A549 (cell line): ENCODE measurements at regions not wholly inside any gene's neighbourhood (a gene's known extent, or its start where the extent isn't known, plus 50 kb on each side); places are given as distances from the start of the nearest gene placed in this dataset.

Source experiments
- ATAC-seq, 2 experiments: fragments of 200-7000 bp in 1 of 2; fragments of >200 bp in 1 of 2; cut with Nextera tagmentation in 1 of 2; cut with Tn5 transposase in 1 of 2; 3 replicates each; pipeline versions ENCODE4 v1.8.0 to v1.9.1; 2018 to 2020; ENCODE audit warnings: mild to moderate bottlenecking in 1 of 2, moderate library complexity in 1 of 2
- CTCF ChIA-PET: fragments of 300-600 bp; sonication (Branson Sonifier 250); formaldehyde crosslinking; extraction: SDS; loops from one replicate; lab custom pipeline; 2021; ENCODE audit warnings: antibody characterized with exemption, inconsistent platforms; lab: Yijun Ruan, JAX
- POLR2A ChIA-PET: fragments of 350-600 bp; formaldehyde crosslinking; extraction: SDS; loops from one replicate; lab custom pipeline; 2021; ENCODE audit warnings: antibody characterized with exemption, inconsistent platforms; lab: Yijun Ruan, JAX
- DNase-seq, 2 experiments: peaks; one replicate each; pipeline versions ENCODE4 v3.0.0 to v3.0.0-alpha.2; 2011 to 2016; ENCODE audit warnings: low read depth in 1 of 2, low spot score in 1 of 2
- FAIRE-seq: peaks from 2 replicates; lab custom pipeline; 2011; peaks lifted over from hg19 to GRCh38; lab: Jason Lieb, UNC
- H3K27ac ChIP-seq, 2 experiments: fragments of >200 bp; sonication (Bioruptor Twin); formaldehyde crosslinking; 3 replicates each; pipeline ENCODE4 v1.5.1; 2016 to 2017
- H3K4me1 ChIP-seq: fragments of >200 bp; sonication (Bioruptor Twin); formaldehyde crosslinking; 3 replicates; pipeline ENCODE4 v1.6.1; 2016
- H3K4me2 ChIP-seq: fragments of >200 bp; sonication (Bioruptor Twin); formaldehyde crosslinking; 3 replicates; pipeline ENCODE4 v1.6.1; 2016
- H3K4me3 ChIP-seq: fragments of >200 bp; sonication (Bioruptor Twin); formaldehyde crosslinking; 3 replicates; pipeline ENCODE4 v1.5.1; 2016
- H3K9me3 ChIP-seq: fragments of >200 bp; sonication (Bioruptor Twin); formaldehyde crosslinking; 3 replicates; pipeline ENCODE4 v1.6.1; 2016
- BHLHE40 ChIP-seq: IDR thresholded peaks from 2 replicates; pipeline ENCODE4 v1.6.1; 2012; ENCODE audit warnings: low read depth, low read length, inconsistent platforms
- CEBPB ChIP-seq, 2 experiments: fragments of >200 bp in 1 of 2; sonication (Bioruptor Twin) in 1 of 2; formaldehyde crosslinking in 1 of 2; IDR thresholded peaks; 2 replicates each; pipeline ENCODE4 v1.6.1; 2012 to 2016
- CHD2 ChIP-seq: fragments of 150-350 bp; IDR thresholded peaks from 2 replicates; pipeline ENCODE4 v1.6.1; 2014; ENCODE audit warnings: low read length; ENCODE audit not compliant: partially characterized antibody
- ESRRA ChIP-seq: fragments of 150-350 bp; IDR thresholded peaks from 2 replicates; pipeline ENCODE4 v1.6.1; 2014; ENCODE audit warnings: mild to moderate bottlenecking, low read length, borderline replicate concordance
- HDAC2 ChIP-seq: fragments of 200-600 bp; sonication (generic); IDR thresholded peaks from 2 replicates; pipeline ENCODE4 v1.6.1; 2016
- HOXA7 ChIP-seq: fragments of 250-450 bp; sonication (Bioruptor Pico); IDR thresholded peaks from 2 replicates; pipeline ENCODE4 v1.5.0; 2020; ENCODE audit warnings: mild to moderate bottlenecking, moderate library complexity
- HOXB5 ChIP-seq: fragments of 250-450 bp; sonication (Bioruptor Pico); IDR thresholded peaks from 2 replicates; pipeline ENCODE4 v1.5.0; 2020; ENCODE audit warnings: mild to moderate bottlenecking, moderate library complexity
- JUN ChIP-seq, 2 experiments: fragments of >200 bp; sonication (Bioruptor Twin); formaldehyde crosslinking; IDR thresholded peaks; 2 replicates in 1 of 2; 3 replicates in 1 of 2; pipeline ENCODE4 v1.6.1; 2016 to 2017
- JUNB ChIP-seq: fragments of >200 bp; sonication (Bioruptor Twin); formaldehyde crosslinking; IDR thresholded peaks from 2 replicates; pipeline ENCODE4 v1.6.1; 2016
- KDM1A ChIP-seq: fragments of 200-600 bp; sonication (generic); IDR thresholded peaks from 2 replicates; pipeline ENCODE4 v1.6.1; 2016; ENCODE audit warnings: low read depth, mild to moderate bottlenecking
- KDM5A ChIP-seq: fragments of 200-600 bp; sonication (generic); IDR thresholded peaks from 2 replicates; pipeline ENCODE4 v1.6.1; 2016; ENCODE audit warnings: antibody characterized with exemption, mild to moderate bottlenecking
- MAZ ChIP-seq: fragments of 150-350 bp; IDR thresholded peaks from 2 replicates; pipeline ENCODE4 v1.6.1; 2014; ENCODE audit warnings: antibody characterized with exemption, low read depth, low read length, borderline replicate concordance
- MYC ChIP-seq: IDR thresholded peaks from 2 replicates; pipeline ENCODE4 v1.6.1; 2012; ENCODE audit warnings: mild to moderate bottlenecking, inconsistent platforms, low read length, improper control_type of control experiment, borderline replicate concordance
- NR3C1 ChIP-seq: fragments of >200 bp; sonication (Bioruptor Twin); formaldehyde crosslinking; IDR thresholded peaks from 3 replicates; pipeline ENCODE4 v1.6.1; 2017
- PHF8 ChIP-seq: fragments of 200-600 bp; sonication (generic); IDR thresholded peaks from 2 replicates; pipeline ENCODE4 v1.6.1; 2016; ENCODE audit warnings: low read depth, mild to moderate bottlenecking, antibody characterized with exemption, moderate library complexity, borderline replicate concordance
- POLR2AphosphoS2 ChIP-seq: conservative IDR thresholded peaks from 2 replicates; pipeline ENCODE4 v1.6.1; 2012; ENCODE audit warnings: low read length, improper control_type of control experiment, inconsistent platforms
- RARB ChIP-seq: fragments of 250-450 bp; sonication (Bioruptor Pico); IDR thresholded peaks from 2 replicates; pipeline ENCODE4 v1.8.0; 2021; ENCODE audit warnings: mild to moderate bottlenecking, moderate library complexity
- RCOR1 ChIP-seq: fragments of 150-350 bp; IDR thresholded peaks from 2 replicates; pipeline ENCODE4 v1.6.1; 2014; ENCODE audit warnings: antibody characterized with exemption, low read length, low read depth
- RNF2 ChIP-seq: fragments of 200-600 bp; sonication (generic); IDR thresholded peaks from 2 replicates; pipeline ENCODE4 v1.6.1; 2016; ENCODE audit warnings: low read depth, mild to moderate bottlenecking, antibody characterized with exemption, moderate library complexity, borderline replicate concordance
- TP53 ChIP-seq: fragments of 250-450 bp; sonication (Bioruptor Pico); IDR thresholded peaks from 2 replicates; pipeline ENCODE4 v1.5.0; 2021; ENCODE audit warnings: mild to moderate bottlenecking, moderate library complexity
- ZNF302 ChIP-seq: fragments of 250-450 bp; sonication (Bioruptor Pico); IDR thresholded peaks from 2 replicates; pipeline ENCODE4 v1.9.0; 2021; ENCODE audit warnings: inconsistent platforms, mild to moderate bottlenecking, moderate library complexity
- WGBS: methylation state at CpG from one replicate; pipeline ENCODE4 v1.1.6; 2017; ENCODE audit errors: missing lambda C conversion rate; 5-methylcytosine and 5-hydroxymethylcytosine counted together
- TF ChIP-seq, protein P1 (sequence below): fragments of >200 bp; sonication (Bioruptor Twin); formaldehyde crosslinking; IDR thresholded peaks from 2 replicates; pipeline ENCODE4 v1.6.1; 2016
- TF ChIP-seq, protein P2 (sequence below): fragments of >200 bp; sonication (Bioruptor Twin); formaldehyde crosslinking; IDR thresholded peaks from 3 replicates; pipeline ENCODE4 v1.5.1; 2016
- TF ChIP-seq, protein P3 (sequence below): fragments of 450-650 bp; IDR thresholded peaks from 2 replicates; pipeline ENCODE4 v1.6.1; 2014; ENCODE audit warnings: antibody characterized with exemption
- TF ChIP-seq, protein P4 (sequence below): fragments of 250-450 bp; sonication (Bioruptor Pico); IDR thresholded peaks from 2 replicates; pipeline ENCODE4 v1.5.0; 2021; ENCODE audit warnings: mild to moderate bottlenecking, moderate library complexity, borderline replicate concordance
- TF ChIP-seq, protein P5 (sequence below): fragments of 250-450 bp; sonication (Bioruptor Pico); IDR thresholded peaks from 2 replicates; pipeline ENCODE4 v1.5.0; 2020; ENCODE audit warnings: low read depth, mild to moderate bottlenecking, moderate library complexity

DNA sequence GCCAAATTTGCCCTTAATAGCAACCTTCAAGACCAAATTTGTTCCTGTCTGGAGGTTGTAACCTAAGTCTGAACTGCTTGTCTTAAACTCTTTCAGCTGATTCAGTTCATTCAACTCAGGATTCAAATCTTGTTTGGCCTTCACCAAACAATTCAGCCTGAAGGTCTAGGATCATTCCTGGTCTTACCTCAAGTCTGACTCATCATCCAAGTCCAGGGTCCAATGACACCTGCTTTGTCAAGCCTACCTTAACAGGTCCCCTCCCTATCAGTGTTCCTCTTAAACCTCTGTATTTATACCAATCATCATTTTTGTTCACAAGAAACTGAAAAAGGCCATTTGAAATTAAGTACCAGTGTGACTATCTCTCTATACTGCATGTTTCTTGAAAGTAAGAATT, 237.8 kb downstream of the PPP1R2C start:
- H3K9me3 ChIP-seq, result no peaks in the 10 kb centered on the region
- ChIA-PET POLR2A (no interaction called here), CTCF (no interaction called here)
- DNase-seq (no peak), FAIRE-seq (no peak), ATAC-seq (no peak)
- TF ChIP-seq RCOR1 (no peak), HDAC2 (no peak), MYC (no peak), CHD2 (no peak)
- TF ChIP-seq, protein P1, sequence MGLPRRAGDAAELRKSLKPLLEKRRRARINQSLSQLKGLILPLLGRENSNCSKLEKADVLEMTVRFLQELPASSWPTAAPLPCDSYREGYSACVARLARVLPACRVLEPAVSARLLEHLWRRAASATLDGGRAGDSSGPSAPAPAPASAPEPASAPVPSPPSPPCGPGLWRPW, result no peak
- TF ChIP-seq, protein P2, sequence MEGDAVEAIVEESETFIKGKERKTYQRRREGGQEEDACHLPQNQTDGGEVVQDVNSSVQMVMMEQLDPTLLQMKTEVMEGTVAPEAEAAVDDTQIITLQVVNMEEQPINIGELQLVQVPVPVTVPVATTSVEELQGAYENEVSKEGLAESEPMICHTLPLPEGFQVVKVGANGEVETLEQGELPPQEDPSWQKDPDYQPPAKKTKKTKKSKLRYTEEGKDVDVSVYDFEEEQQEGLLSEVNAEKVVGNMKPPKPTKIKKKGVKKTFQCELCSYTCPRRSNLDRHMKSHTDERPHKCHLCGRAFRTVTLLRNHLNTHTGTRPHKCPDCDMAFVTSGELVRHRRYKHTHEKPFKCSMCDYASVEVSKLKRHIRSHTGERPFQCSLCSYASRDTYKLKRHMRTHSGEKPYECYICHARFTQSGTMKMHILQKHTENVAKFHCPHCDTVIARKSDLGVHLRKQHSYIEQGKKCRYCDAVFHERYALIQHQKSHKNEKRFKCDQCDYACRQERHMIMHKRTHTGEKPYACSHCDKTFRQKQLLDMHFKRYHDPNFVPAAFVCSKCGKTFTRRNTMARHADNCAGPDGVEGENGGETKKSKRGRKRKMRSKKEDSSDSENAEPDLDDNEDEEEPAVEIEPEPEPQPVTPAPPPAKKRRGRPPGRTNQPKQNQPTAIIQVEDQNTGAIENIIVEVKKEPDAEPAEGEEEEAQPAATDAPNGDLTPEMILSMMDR, result no peak
- TF ChIP-seq, protein P3, sequence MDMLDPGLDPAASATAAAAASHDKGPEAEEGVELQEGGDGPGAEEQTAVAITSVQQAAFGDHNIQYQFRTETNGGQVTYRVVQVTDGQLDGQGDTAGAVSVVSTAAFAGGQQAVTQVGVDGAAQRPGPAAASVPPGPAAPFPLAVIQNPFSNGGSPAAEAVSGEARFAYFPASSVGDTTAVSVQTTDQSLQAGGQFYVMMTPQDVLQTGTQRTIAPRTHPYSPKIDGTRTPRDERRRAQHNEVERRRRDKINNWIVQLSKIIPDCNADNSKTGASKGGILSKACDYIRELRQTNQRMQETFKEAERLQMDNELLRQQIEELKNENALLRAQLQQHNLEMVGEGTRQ, result no peak
- no peak overlapping the region for H3K4me3 ChIP-seq
- H3K27ac ChIP-seq, result no peak overlapping the region
- no peak overlapping the region for H3K4me2 ChIP-seq
- no peaks in the 10 kb centered on the region for H3K4me1 ChIP-seq

DNA sequence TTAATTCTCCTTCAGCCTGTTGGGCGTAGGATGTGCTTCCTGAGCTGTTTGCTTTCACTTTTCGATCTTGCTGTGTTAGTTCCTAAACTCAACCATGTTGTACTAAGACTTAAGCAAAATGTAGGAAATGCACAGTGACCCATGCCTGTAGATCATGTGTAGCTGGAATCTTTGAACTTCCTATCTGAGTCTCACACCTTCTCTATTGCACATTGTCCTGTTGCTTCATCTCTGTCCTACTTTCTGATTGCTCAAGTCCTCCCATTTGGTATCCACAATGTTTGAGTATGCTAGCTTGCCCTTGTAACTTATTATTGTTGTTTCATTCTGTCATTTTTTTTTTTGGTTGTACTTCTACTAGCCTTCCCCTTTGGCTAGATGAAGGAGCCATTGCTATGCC, 239.6 kb downstream of the PPP1R2C start:
- ATAC-seq (no peak), DNase-seq (no peak), FAIRE-seq (no peak)
- Histone ChIP-seq H3K27ac (no peak overlapping the region), H3K9me3 (no peaks in the 10 kb centered on the region), H3K4me1 (no peaks in the 10 kb centered on the region), H3K4me2 (no peak overlapping the region), H3K4me3 (no peak overlapping the region)
- POLR2A ChIA-PET, result no interaction called here
- CTCF ChIA-PET, result no interaction called here
- TF ChIP-seq KDM5A (no peak), MAZ (no peak), HDAC2 (no peak), JUN (IDR thresholded peaks at IDR 0.05) (no peak), TP53 (no peak), HOXA7 (no peak), NR3C1 (no peak), RNF2 (no peak), MYC (no peak), JUNB (no peak), PHF8 (no peak), ZNF302 (CRISPR knock-in tag) (no peak)
- TF ChIP-seq, protein P4, sequence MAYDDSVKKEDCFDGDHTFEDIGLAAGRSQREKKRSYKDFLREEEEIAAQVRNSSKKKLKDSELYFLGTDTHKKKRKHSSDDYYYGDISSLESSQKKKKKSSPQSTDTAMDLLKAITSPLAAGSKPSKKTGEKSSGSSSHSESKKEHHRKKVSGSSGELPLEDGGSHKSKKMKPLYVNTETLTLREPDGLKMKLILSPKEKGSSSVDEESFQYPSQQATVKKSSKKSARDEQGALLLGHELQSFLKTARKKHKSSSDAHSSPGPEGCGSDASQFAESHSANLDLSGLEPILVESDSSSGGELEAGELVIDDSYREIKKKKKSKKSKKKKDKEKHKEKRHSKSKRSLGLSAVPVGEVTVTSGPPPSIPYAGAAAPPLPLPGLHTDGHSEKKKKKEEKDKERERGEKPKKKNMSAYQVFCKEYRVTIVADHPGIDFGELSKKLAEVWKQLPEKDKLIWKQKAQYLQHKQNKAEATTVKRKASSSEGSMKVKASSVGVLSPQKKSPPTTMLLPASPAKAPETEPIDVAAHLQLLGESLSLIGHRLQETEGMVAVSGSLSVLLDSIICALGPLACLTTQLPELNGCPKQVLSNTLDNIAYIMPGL (CRISPR knock-in tag), result no peak
- TF ChIP-seq, protein P5, sequence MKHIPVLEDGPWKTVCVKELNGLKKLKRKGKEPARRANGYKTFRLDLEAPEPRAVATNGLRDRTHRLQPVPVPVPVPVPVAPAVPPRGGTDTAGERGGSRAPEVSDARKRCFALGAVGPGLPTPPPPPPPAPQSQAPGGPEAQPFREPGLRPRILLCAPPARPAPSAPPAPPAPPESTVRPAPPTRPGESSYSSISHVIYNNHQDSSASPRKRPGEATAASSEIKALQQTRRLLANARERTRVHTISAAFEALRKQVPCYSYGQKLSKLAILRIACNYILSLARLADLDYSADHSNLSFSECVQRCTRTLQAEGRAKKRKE, result no peak
- 3% methylated on average over 2 of the region's 2 CpGs for WGBS

DNA sequence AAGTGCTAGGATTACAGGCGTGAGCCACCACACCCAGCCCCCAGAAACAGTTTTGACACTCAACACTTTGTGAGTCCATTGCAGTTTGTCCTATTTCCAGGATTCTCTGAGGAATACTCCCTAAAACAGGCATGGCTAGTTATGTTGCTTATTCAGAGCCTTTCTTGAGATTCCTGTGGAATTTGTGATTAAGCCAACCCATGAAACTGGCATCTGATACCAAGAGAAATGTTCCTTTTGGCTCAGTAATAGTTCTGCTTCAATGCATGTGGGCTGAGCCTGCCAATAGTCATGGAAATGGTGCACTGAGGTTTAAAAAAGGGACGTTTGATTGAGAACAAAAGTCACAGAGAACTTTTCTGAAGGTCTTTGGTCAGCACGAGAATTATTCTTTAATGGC, 241.7 kb downstream of the PPP1R2C start:
- CTCF ChIA-PET, result no interaction called here
- FAIRE-seq, result no peak

More for the DNA sequence above, 241.7 kb downstream of the PPP1R2C start:
- POLR2A ChIA-PET, result no interaction called here
- Histone ChIP-seq H3K4me1 (no peaks in the 10 kb centered on the region), H3K4me3 (no peak overlapping the region), H3K4me2 (no peak overlapping the region), H3K27ac (no peak overlapping the region), H3K9me3 (no peaks in the 10 kb centered on the region)
- DNase-seq (no peak), ATAC-seq (no peak)
- 0% methylated on average over 3 of the region's 3 CpGs for WGBS
- no peak for TF ChIP-seq HOXB5 (CRISPR knock-in tag)
- TF ChIP-seq POLR2AphosphoS2, result no peak
- TF ChIP-seq MYC, result no peak
- no peak for TF ChIP-seq TP53
- TF ChIP-seq RCOR1, result no peak
- TF ChIP-seq BHLHE40, result no peak
- TF ChIP-seq RARB (CRISPR knock-in tag), result no peak
- no peak for TF ChIP-seq JUN (IDR thresholded peaks at IDR 0.05)
- no peak for TF ChIP-seq ESRRA
- TF ChIP-seq ZNF302 (CRISPR knock-in tag), result no peak
- TF ChIP-seq MAZ, result no peak
- TF ChIP-seq KDM1A, result no peak
- no peak for TF ChIP-seq CEBPB (IDR thresholded peaks at IDR 0.05)
- no peak for TF ChIP-seq HDAC2
- TF ChIP-seq HOXA7, result no peak
- TF ChIP-seq RNF2, result no peak
